GM10248 (cell line): ENCODE measurements at regions not wholly inside any gene's neighbourhood (a gene's known extent, or its start where the extent isn't known, plus 50 kb on each side); places are given as distances from the start of the nearest gene placed in this dataset.

Source experiments
- CTCF ChIA-PET: fragments of 300-600 bp; sonication (Branson Sonifier 250); formaldehyde crosslinking; extraction: SDS; loops from one replicate; lab custom pipeline; 2021; ENCODE audit warnings: antibody characterized with exemption; lab: Yijun Ruan, JAX
- POLR2A ChIA-PET: fragments of 350-650 bp; sonication (Branson Sonifier 250); formaldehyde crosslinking; extraction: SDS; loops from one replicate; lab custom pipeline; 2020; ENCODE audit warnings: antibody characterized with exemption; lab: Yijun Ruan, JAX
- DNase-seq: peaks from one replicate; pipeline ENCODE4 v3.0.0; 2012; ENCODE audit errors: extremely low spot score
- TF ChIP-seq, protein P1 (sequence below): IDR thresholded peaks from 2 replicates; pipeline ENCODE4 v1.5.1; 2012; ENCODE audit warnings: mild to moderate bottlenecking, low read depth; ENCODE audit errors: extremely low read depth, missing control alignments, control extremely low read depth

DNA sequence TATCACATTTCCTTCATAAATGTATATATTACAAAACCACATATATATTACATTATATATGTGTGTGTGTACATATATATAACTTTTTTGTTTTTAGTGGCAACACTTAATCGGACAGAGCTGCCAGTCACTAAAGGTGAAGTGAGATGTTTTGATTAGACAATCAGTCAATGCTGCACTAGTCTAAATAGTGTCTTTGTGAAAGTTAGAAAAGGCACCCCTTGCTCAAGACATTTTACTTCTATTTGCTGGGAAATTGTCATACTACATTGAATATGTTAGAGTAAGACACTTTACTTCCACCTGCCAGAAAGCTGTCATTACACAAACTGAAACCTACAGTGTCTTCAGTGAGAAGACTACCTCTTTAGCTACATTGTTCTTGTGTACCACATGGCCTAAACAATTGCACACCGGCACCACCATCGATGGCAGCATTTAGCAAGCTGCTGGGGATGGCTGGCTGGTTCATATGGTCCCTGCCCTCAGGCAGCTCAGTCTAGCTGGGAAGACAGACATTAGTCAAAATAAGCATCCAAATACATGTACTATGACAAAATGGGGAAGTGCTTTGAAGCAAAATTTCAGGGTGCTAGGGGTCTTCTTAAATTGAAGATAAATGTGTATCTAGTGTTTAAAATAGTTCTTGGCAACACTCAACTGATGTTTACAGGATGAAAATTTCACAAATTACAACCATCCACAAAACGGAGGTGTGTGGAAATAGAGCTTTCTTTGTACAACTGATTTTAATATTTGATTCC, 148.1 kb upstream of the GATB start:
- peak; percentile 26 for DNase-seq
- TF ChIP-seq, protein P1, sequence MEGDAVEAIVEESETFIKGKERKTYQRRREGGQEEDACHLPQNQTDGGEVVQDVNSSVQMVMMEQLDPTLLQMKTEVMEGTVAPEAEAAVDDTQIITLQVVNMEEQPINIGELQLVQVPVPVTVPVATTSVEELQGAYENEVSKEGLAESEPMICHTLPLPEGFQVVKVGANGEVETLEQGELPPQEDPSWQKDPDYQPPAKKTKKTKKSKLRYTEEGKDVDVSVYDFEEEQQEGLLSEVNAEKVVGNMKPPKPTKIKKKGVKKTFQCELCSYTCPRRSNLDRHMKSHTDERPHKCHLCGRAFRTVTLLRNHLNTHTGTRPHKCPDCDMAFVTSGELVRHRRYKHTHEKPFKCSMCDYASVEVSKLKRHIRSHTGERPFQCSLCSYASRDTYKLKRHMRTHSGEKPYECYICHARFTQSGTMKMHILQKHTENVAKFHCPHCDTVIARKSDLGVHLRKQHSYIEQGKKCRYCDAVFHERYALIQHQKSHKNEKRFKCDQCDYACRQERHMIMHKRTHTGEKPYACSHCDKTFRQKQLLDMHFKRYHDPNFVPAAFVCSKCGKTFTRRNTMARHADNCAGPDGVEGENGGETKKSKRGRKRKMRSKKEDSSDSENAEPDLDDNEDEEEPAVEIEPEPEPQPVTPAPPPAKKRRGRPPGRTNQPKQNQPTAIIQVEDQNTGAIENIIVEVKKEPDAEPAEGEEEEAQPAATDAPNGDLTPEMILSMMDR: no peak
- ChIA-PET POLR2A (no interaction called here), CTCF (interaction anchor here (1.0 to 2.0 kb wide), 2 partner anchors 9 to 16 kb away, joined by 4 to 6 read pairs; no protein-coding TSS in a partner anchor)

DNA sequence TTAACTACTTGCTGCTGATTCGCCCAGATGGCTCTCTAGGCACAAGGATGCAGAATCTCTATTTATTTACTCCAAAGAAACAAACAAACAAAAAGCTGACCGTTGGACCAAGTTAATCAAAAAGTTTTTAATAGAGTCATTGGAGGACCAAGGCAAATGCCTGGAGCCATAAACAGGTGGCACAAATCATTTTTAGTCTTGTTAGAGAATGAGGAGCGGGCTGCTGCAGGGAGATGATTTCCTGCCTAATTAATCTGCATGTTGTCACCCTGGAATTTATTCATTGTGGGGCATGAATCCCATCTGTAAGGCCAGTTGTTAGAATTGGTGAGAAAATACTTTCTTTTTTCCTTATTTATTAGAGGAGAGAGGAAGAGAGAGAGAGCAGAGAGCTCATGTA, 147.4 kb upstream of the GATB start:
- no peak for DNase-seq
- TF ChIP-seq, protein P1: no peak
- CTCF ChIA-PET: interaction anchor here (1.4 kb wide), 1 partner anchor 106 kb away, joined by 4 read pairs; no protein-coding TSS in a partner anchor
- POLR2A ChIA-PET: no interaction called here

DNA sequence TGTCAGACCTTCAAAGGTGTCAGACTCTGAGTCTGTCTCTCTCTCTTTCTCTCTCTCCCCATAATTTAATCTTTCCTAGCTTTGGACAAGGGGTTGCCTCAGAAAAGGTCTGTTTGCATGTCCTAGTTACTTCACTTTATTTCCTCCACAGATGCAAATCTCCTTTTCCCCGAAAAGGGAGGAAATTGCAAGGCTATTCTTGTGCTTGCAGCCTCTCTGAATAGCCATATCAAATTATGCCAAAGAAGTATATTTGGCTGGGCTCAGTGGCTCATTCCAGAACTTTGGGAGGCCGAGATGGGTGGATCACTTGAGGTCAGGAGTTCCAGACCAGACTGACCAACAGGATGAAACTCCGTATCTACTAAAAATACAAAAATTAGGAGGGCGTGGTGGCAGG, 145.6 kb upstream of the GATB start:
- TF ChIP-seq, protein P1: no peak
- CTCF ChIA-PET: interaction anchor here (1.2 kb wide), 1 partner anchor 28 kb away, joined by 3 read pairs; no protein-coding TSS in a partner anchor
- no peak for DNase-seq
- POLR2A ChIA-PET: no interaction called here

DNA sequence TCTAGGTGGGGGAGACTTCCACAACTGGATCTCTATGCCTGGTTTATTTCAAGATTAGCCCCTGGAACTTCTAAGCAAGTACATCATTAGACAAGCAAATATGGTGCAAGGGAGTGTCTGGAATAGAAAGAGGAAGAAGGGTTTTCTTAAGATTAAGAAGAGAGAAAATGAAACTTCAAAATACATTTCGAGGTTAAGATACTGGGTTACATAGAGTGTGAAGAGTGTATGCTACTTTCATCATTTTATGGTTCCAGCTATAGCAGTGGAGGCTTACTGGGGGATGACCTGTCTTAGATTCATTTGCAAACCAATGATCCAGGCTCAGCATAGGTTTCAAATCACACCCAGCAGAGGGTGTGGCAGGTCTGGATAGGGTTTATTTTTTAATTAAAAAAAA, 144.4 kb upstream of the GATB start:
- ChIA-PET POLR2A (no interaction called here), CTCF (interaction anchor here (1.0 to 1.3 kb wide), 3 partner anchors 12 to 29 kb away, joined by 3 to 4 read pairs (median 3); no protein-coding TSS in a partner anchor)
- TF ChIP-seq, protein P1: no peak
- peak; percentile 49 for DNase-seq

DNA sequence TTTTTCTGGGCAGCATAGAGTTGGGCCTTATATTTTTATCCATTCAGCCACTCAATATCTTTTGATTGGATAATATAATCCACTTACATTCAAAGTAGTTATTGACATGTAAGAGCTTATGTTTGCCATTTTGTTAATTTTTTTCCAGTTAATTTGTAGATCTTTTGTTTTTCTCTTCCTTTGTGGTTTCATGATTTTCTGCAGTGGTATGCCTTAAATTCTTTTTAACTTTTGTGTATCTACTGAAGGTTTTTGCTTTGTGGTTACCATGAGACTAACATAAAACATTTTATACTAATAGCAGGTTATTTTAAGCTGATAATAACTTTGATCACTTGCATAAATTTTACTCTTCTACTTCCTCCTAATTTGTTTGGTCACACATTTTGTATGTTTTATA, 140.8 kb upstream of the GATB start:
- TF ChIP-seq, protein P1: no peak
- ChIA-PET POLR2A (no interaction called here), CTCF (interaction anchor here (1.2 kb wide), 1 partner anchor 23 kb away, joined by 4 read pairs; no protein-coding TSS in a partner anchor)
- DNase-seq: no peak

DNA sequence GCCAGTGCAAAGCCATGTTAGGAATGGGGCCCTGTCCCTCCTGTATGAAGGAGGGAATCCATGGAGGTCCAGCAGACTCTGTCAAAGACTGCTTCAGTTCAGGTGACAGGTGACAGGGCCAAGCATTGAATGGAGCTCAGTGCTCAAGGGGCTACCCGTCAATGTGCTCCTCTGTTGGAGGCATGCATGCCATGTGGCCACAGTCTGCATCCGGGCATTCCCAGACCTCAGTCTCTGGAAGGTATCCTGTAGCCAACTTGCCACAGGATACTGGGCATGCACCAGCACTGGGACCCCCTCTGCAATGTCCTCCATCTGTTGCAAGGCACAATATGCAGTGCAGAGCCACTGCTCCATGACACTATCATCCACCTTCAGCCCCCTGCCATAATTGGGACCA, 136.1 kb upstream of the GATB start:
- no peak for DNase-seq
- ChIA-PET POLR2A (no interaction called here), CTCF (no interaction called here)
- TF ChIP-seq, protein P1: no peak
